SU-DHL-6 (cell line): ENCODE measurements at regions not wholly inside any gene's neighbourhood (a gene's known extent, or its start where the extent isn't known, plus 50 kb on each side); places are given as distances from the start of the nearest gene placed in this dataset.
"Not testable (repeated sequence)": the region's sequence is repeated elsewhere in the genome, so short reads cannot be mapped to it uniquely, and the experiment has no call there.

ENCODE experiments used
- H2AFZ ChIP-seq: fragments of 200-600 bp; sonication (generic); 2 replicates; pipeline ENCODE4 v1.6.1; 2014; ENCODE audit warnings: low read depth, mild to moderate bottlenecking, moderate library complexity, mixed read lengths, antibody characterized with exemption, low read length; ENCODE audit not compliant: severe bottlenecking
- H3F3A ChIP-seq: fragments of 200-600 bp; shearing (Covaris generic); 2 replicates; pipeline ENCODE4 v1.6.0; 2016; ENCODE audit warnings: antibody characterized with exemption, mild to moderate bottlenecking; ENCODE audit not compliant: insufficient read depth
- H3K27ac ChIP-seq: fragments of 200-600 bp; sonication (generic); 2 replicates; pipeline ENCODE4 v1.5.1; 2016; ENCODE audit warnings: low read depth, mild to moderate bottlenecking, low read length, moderate library complexity, mixed read lengths
- H3K27me3 ChIP-seq: fragments of 200-600 bp; sonication (generic), shearing (Covaris generic); 2 replicates; pipeline ENCODE4 v1.6.0; 2014; ENCODE audit warnings: mild to moderate bottlenecking, low read length
- H3K36me3 ChIP-seq: fragments of 200-600 bp; sonication (generic); 2 replicates; pipeline ENCODE4 v1.6.1; 2014; ENCODE audit warnings: mild to moderate bottlenecking, low read length, mixed read lengths
- H3K4me2 ChIP-seq: fragments of 300-600, 200-600 bp; shearing (Covaris generic), sonication (generic); 2 replicates; pipeline ENCODE4 v1.6.0; 2014; ENCODE audit warnings: low read length, low read depth, mild to moderate bottlenecking; ENCODE audit not compliant: poor library complexity, severe bottlenecking
- H3K4me3 ChIP-seq: fragments of 200-600 bp; sonication (generic); 2 replicates; pipeline ENCODE4 v1.5.1; 2014; ENCODE audit warnings: antibody characterized with exemption, low read length, mild to moderate bottlenecking, mixed read lengths; ENCODE audit not compliant: insufficient read depth, poor library complexity, severe bottlenecking
- H3K79me2 ChIP-seq: fragments of 200-600 bp; sonication (generic); 2 replicates; pipeline ENCODE4 v1.6.1; 2014; ENCODE audit warnings: mild to moderate bottlenecking, low read length, moderate library complexity; ENCODE audit not compliant: insufficient read depth
- H3K9ac ChIP-seq: fragments of 200-600 bp; sonication (generic); 2 replicates; pipeline ENCODE4 v1.7.0; 2014; ENCODE audit warnings: mild to moderate bottlenecking, low read length
- H3K9me2 ChIP-seq: fragments of 200-600 bp; sonication (generic); replicated peaks from 2 replicates; pipeline ENCODE4 v1.6.1; 2014; ENCODE audit warnings: low read length; ENCODE audit not compliant: insufficient read depth
- H3K9me3 ChIP-seq: fragments of 200-600 bp; sonication (generic); 2 replicates; pipeline ENCODE4 v1.6.1; 2014; ENCODE audit warnings: low read length, mixed read lengths; ENCODE audit not compliant: insufficient read depth
- H4K20me1 ChIP-seq: fragments of 200-600 bp; sonication (generic); 2 replicates; pipeline ENCODE4 v1.6.1; 2014; ENCODE audit warnings: low read depth, mild to moderate bottlenecking, antibody characterized with exemption, low read length, moderate library complexity, mixed read lengths
- CTCF ChIP-seq: fragments of 200-600 bp; sonication (generic); IDR thresholded peaks from one replicate; pipeline ENCODE4 v1.5.1; 2017; ENCODE audit warnings: antibody characterized with exemption, mild to moderate bottlenecking, low read length, moderate library complexity; ENCODE audit not compliant: insufficient read depth, poor library complexity, severe bottlenecking
- EZH2phosphoT487 ChIP-seq: fragments of 200-600 bp; sonication (generic), shearing (Covaris generic); conservative IDR thresholded peaks from 2 replicates; pipeline ENCODE4 v1.6.1; 2018; ENCODE audit warnings: mild to moderate bottlenecking, antibody characterized with exemption, low read length, moderate library complexity, mixed read lengths

GRCh38 chr4:57184378-57185029 is 74.3 kb upstream of the IGFBP7 start:
- TF ChIP-seq CTCF (no peak), EZH2phosphoT487 (no peak)
- H3K36me3 ChIP-seq: no peaks in the 10 kb centered on the region
- no peaks in the 10 kb centered on the region for H3K79me2 ChIP-seq
- no peak overlapping the region for H3K4me3 ChIP-seq
- H4K20me1 ChIP-seq: no peaks in the 10 kb centered on the region
- no peaks in the 10 kb centered on the region for H3K9me2 ChIP-seq
- no peak overlapping the region for H2AFZ ChIP-seq
- H3K9me3 ChIP-seq: no peaks in the 10 kb centered on the region
- H3K9ac ChIP-seq: no peak overlapping the region
- H3K27ac ChIP-seq: no peak overlapping the region
- no peaks in the 10 kb centered on the region for H3K27me3 ChIP-seq
- no peaks in the 10 kb centered on the region for H3F3A ChIP-seq
- no peak overlapping the region for H3K4me2 ChIP-seq

GRCh38 chr4:57182132-57182874 is 72.1 kb upstream of the IGFBP7 start:
- H3F3A ChIP-seq: no peaks in the 10 kb centered on the region
- no peaks in the 10 kb centered on the region for H3K9me2 ChIP-seq
- no peak overlapping the region for H3K27ac ChIP-seq
- no peaks in the 10 kb centered on the region for H3K9me3 ChIP-seq
- no peak overlapping the region for H3K4me3 ChIP-seq
- H3K4me2 ChIP-seq: no peak overlapping the region
- no peak overlapping the region for H3K9ac ChIP-seq
- H3K27me3 ChIP-seq: no peaks in the 10 kb centered on the region
- no peaks in the 10 kb centered on the region for H3K36me3 ChIP-seq
- no peak for TF ChIP-seq CTCF
- no peak for TF ChIP-seq EZH2phosphoT487
- H3K79me2 ChIP-seq: no peaks in the 10 kb centered on the region
- H4K20me1 ChIP-seq: no peaks in the 10 kb centered on the region
- H2AFZ ChIP-seq: no peak overlapping the region

- H3K36me3 ChIP-seq, H3K9ac ChIP-seq, H4K20me1 ChIP-seq, H3K27ac ChIP-seq, H3F3A ChIP-seq, H3K9me3 ChIP-seq, H3K27me3 ChIP-seq, H3K79me2 ChIP-seq, H3K9me2 ChIP-seq, H3K4me2 ChIP-seq, H3K4me3 ChIP-seq, H2AFZ ChIP-seq: not testable (repeated sequence)
Observed at GRCh38 chr4:57173136-57173535, 63.0 kb upstream of the IGFBP7 start.

GRCh38 chr4:57172065-57172464 is 61.9 kb upstream of the IGFBP7 start:
- Histone ChIP-seq H3K27ac (no peak overlapping the region), H3K79me2 (no peaks in the 10 kb centered on the region), H3K4me3 (no peak overlapping the region), H3K4me2 (no peak overlapping the region), H3K27me3 (no peaks in the 10 kb centered on the region), H3F3A (no peaks in the 10 kb centered on the region), H3K9me2 (no peaks in the 10 kb centered on the region), H3K9me3 (no peaks in the 10 kb centered on the region), H4K20me1 (no peaks in the 10 kb centered on the region), H2AFZ (no peak overlapping the region), H3K36me3 (no peaks in the 10 kb centered on the region), H3K9ac (no peak overlapping the region)
- TF ChIP-seq CTCF: no peak
- TF ChIP-seq EZH2phosphoT487: no peak
